ENCODE measurements at regions not wholly inside any gene's neighbourhood (a gene's known extent, or its start where the extent isn't known, plus 50 kb on each side); places are given as distances from the start of the nearest gene placed in this dataset.
"Not testable (repeated sequence)": the region's sequence is repeated elsewhere in the genome, so short reads cannot be mapped to it uniquely, and the experiment has no call there.

DNA sequence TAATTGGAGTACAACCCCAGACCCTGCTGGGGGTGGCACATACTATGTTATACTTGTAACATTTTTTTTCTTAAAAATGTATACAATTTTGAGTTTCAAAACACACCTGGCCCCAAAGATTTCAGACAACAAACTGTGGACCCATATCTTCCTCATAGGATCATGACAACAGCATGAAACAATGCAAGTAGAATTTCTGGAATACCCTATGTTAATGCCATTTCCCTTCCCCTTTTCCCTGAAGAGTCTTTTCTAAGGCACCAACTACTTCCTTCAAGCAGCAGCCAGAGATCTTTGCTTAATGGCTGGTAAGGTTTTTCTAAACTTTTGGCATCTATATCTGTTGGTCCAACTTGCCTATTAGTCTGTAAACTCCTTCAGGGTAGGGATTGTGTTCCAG is 99.9 kb upstream of the SERBP1 start:
- no peak for DNase-seq (ENCODE audit: low spot score)

DNA sequence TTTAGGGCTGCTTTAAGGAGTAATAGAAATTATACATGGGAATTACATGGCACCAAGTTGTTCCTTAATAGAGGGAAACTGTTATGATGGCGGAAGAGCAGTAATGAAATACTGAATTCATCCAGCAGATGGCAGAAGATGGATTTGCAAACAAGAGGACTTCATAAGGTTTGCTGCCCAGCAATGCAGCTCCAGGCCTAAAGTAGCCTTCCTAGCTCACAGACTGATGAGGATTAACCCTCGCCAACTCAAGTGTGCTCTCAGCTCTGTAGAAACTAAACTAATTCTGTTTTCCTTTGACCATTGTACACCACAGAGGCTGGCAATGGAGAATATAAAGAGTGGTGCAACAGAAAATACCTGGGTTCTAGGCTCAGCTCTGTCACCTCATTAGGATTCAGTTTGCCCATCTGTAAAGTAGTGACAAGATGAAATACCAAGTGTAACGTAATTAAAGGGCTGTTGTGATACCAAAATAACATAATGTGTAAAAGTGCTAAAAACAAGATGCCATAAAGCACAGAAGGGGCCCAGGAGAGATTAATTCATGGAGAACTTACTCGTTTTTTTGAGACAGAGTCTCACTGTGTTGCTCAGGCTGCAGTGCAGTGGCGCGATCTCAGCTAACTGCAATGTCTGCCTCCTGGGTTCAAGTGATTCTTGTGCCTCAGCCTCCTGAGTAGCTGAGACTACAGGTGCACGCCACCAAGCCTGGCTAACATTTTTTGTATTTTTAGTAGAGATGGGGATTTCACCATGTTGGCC is 102.4 kb upstream of the SERBP1 start:
- DNase-seq (ENCODE audit: low spot score), result no peak

DNA sequence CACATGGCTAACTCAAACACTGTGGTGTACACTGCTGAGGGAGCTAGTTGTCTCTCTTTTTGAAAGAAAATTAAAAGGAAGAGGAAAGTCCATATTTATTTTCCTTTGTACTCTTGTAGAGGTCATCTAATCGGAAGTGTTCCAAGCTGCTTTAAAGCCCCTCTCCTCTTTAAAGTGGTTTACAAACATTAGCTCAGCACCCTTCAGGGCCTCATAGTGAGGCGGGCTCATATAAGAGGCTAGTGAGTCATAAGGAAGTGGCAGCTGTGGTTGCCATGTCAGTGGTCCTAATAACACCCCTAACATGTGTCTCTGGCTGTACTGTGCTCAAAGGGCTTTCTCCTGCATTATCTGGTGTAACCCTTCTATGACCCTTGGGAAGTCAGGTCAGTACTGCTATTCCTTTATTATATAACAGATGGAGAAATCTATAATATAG is 104.4 kb upstream of the SERBP1 start:
- DNase-seq (ENCODE audit: low spot score), result no peak

DNA sequence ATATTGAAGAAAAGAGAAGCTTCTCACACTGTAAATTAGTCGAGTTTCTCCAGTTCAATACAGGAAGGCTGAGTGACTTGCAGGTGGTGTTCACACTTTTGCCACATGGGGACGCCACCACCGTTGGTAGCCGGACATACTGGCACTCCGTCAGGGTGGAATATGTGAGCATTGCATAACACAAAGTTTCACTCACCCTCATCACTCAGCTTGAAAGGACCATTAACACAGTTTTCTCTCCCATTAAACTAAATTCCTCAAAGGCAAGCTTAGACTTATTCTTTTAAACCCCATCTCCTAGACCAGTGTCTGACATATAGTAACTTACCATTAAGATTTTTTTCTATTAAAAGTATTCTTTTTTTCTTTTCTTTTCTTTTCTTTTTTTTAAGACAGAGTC is 105.3 kb upstream of the SERBP1 start:
- peak; percentile 74 for DNase-seq (ENCODE audit: low spot score)

DNA sequence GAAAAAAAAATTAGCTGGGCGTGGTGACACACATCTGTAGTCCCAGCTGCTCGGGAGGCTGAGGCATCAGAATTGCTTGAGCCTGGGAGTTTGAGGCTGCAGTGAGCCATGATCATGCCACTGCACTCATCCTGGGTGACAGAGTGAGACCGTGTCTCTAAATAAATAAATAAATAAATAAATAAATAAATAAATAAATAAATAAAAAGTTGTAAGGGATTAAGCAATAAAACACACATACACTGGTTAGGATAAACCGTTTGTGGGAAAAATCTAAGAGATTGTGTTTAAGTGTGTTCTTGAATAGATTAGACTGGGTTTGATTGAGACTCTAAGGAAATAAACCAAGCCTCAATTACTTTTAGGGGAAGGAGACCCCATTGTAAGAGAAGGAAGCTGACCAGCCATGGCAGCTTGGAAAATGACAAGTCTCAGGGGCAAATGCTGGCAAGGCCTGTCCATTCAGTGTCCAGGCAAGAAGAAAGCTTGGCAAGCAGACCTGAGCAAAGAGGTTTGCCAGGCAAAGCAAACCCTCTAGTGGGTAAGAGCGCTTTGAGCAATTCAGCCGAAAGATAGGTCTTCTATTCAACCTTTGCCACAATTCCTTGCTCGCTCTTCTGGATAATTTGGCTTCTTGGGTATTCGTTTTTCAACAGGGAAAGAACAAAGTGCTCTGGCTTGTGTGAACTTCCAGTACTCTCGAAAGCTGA is 106.9 kb upstream of the SERBP1 start:
- no peak for DNase-seq (ENCODE audit: low spot score)

DNA sequence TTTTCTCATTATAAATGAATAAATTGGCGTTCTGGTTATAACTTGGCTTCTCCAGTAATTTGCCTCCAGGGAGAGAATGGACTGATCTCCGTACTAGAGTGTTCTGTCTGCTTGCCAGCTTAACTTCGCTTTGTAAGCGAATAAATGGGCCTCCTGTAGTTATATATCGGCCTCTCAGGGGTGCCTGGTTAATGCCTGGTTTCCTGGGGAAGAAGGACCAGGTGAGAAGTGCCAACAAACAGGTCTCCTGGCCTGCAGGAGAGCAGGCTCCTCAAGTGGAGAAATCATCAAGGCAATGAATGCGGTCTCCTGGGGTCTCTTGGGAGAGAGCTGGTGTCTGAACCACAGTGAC is 107.4 kb upstream of the SERBP1 start:
- DNase-seq (ENCODE audit: low spot score), result no peak

DNA sequence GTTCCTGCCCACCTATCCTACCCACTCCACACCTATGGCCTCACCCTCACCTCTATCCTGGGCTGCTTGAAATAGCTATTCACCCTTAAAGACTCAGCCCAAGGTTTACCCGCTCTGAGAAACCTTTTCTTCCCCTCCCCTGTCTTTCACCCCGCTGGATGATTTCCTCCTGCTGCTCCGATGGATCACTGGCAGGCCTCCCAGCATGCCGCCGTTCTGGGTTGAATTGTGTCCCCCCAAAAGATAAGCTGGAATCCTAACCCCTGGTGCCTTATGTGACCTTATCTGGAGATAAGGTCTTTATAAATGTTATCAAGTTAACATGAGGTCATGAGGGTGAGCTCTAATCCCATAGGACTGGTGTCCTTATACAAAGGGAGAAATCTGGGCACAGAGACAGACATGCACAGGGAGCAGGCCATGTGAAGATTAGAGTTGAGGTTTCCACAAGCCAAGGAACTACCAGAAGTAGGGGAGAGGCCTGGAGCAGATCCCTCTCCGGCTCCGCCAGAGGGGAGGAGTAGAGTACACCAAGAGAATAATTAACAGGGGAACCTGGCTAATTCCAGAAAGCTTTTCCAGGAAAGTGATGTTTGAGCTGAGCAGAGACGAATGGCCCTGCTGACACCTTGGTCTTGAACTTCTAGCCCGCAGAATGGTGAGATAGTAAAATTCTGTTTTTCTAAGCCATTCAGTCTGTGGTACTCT is 110.0 kb upstream of the SERBP1 start:
- no peak for DNase-seq (ENCODE audit: low spot score)

DNA sequence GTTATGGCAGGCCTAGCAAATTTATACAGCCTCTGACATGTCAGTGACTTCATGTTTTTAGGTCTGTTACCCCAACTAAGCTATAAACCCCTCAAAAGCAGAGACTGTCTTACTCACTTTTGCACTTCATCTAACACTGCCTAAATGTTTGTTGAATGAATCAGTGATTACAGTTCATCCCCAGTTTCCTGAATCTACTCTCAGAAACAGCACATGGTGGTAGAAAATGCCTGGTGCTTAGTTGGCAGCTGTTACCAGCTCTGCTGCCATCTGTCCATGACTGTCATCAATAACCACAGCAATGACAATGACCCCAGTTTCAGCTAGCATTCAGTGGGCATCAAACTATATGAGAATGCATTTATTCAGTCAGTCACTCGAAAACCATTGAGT is 110.5 kb upstream of the SERBP1 start:
- no peak for DNase-seq (ENCODE audit: low spot score)

DNA sequence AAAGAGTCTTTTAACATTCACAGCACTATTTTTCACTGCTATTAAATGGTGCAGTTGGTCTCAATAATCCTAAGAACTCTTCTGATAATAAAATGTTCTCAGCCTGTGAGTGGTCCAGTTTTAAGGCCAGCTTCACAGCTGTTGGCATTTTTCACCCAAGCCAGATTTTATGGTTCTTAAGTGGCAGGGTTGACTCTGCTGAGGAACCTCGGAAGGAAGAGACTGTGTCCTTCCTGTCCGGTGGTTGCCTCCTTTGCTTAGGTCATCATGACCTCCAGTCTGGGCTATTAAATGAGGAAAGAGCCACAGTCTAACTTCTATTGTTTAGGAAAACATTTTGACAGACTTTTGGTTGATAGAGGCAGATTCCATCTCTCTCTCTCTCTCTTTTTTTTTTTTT is 112.5 kb upstream of the SERBP1 start:
- no peak for DNase-seq (ENCODE audit: low spot score)

DNA sequence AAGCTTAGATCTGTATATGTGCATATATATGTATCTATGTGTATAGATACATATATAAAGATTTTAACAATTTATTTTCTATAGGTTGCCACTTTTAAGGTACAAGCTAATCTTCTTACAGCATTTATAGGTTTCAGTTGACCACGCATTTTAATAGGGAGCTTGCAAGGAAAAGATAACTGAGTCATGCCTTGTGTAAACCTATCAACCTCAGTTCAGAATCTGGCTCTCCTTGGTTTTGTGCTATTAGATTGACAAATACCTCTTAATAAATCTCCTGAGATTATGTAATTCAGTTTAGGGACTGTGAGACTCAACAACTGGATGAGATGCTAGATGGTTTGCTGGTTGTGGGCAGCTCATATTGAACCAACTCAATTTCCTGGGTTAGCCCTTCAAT is 114.7 kb upstream of the SERBP1 start:
- no peak for DNase-seq (ENCODE audit: low spot score)

DNA sequence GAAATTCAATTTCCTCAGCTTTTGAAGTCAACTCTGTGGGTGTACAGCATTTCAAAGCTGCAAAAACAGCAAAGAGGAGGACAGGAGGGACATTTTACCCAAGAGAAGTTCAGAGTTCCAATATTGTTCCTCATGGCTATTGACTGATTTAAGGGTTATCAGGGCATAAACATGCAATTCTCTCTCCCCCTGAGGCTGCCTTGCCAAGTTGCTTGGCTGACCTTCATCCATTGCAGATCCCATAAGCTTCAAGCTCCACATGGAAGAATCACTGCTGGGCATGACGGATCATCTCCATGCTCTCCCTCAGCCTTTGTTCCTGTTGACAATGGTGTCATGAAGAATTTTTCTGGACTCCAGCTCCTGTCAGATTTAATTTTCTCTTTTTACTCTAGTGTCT is 115.2 kb upstream of the SERBP1 start:
- no peak for DNase-seq (ENCODE audit: low spot score)

DNA sequence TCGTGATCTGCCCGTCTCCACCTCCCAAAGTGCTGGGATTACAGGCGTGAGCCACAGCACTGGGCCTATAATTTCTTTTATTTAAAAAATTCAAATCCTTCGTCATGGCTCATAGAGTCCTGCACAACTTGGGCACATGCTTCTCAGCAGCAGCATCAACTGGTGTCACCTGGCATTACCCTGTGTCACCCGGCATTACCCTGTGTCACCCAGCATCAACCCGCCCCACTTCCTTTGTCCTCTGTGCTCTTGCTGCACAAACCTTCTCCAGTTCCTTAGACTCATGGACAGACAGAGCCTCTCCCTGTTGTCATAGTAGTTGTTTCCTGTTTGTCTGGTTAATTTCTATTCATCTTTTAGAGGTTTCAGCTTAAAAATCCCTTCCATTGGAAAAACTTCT is 121.2 kb upstream of the SERBP1 start:
- no peak for DNase-seq (ENCODE audit: low spot score)

DNA sequence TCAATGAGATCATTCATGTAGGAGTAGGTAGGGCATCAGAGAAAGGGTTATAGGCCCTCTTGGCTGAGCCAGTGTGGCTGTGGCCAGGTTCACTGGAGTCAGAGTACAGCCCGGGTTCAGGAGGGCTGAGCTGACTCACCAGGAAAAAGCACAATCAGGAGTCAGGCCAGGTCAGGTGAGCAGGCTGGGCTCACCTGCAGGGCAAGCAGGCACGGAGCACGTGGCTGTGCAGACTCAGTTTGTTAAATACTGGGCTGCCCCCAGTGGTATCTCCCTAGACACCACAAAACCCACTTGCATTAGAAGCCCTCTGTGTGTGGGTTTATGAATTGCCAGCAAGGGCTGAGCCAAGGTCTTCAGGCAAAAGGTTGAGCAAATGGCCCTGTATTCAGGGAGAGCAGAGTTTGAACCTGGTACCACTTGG is 122.1 kb upstream of the SERBP1 start:
- no peak for DNase-seq (ENCODE audit: low spot score)

DNA sequence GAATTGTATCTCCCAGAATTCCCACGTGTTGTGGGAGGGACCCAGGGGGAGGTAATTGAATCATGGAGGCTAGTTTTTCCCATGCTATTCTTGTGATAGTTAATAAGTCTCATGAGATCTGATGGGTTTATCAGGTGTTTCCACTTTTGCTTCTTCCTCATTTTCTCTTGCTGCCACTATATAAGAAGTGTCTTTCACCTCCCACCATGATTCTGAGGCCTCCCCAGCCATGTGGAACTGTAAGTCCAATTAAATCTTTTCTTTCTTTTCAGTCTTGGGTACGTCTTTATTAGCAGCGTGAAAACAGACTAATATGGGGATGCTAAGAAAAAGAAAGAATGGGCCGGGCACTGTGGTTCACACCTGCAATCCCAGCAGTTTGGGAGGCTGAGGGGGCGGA is 124.0 kb upstream of the SERBP1 start:
- DNase-seq (ENCODE audit: low spot score), result not testable (repeated sequence)

DNA sequence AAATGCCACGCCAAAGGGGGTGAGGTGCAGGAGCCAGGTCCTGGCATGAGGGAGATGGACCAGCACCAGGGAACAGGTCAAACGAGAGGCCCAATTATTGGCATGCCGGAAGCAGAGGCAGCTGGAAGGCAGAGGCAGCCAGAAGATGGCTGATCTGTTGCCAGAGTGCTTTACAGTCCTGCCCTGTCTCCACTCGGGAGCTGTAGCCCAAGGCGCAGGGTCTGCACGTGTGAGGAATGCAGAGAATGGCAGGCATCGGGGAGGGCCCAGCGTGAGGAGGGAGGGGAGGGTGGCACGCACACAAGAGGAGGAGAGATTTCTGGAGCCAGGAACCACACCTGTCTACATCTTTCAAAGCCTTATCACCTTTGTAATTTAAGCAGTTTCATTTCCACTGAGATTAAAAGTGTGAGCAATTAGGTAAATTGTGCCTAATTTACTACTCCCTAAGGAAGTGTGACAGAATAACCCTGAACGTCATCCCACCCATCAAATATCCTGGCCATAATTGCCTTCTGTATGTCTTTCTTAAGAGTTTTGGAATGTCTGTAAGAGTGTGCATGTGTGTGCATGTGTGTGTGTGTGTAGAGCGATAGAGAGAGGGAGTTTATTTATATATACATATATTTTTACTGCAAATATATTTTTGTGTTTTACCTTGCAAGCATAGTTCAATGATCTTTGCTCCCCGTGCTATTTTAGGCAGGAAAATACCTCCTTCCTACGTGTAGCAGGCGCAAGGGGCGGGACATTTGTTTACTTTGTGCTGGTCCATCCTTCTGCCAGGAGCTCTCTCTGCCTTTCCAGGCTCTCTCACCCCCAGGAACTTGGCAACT is 125.5 kb upstream of the SERBP1 start:
- DNase-seq (ENCODE audit: low spot score), result no peak

DNA sequence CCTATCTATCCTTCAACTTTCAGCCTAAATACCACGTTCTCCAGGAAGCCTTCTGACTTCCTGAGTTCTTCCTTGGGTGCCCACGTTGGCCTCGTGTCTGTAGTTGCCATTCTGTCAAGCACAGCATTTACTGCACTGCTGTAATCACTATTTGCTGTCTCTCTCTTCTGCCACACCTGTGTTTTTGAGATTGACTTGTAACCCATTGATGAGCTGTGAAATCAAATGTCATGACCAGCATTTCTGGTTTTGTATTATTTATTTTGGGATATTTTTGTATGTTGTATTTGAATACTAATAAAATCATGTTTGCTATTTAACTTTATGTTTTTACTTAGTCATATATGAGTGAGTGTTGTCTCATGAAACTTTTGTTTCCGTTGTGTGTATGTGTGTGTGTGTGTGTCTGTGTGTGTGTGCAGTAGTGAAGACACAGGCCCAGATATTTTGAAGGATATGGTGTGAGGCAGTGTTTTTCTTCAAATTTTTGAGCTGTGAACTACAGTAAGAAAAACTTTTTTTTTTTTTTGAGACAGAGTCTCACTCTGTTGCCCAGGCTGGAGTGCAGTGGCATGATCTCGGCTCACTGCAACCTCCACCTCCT is 126.2 kb upstream of the SERBP1 start:
- no peak for DNase-seq (ENCODE audit: low spot score)

DNA sequence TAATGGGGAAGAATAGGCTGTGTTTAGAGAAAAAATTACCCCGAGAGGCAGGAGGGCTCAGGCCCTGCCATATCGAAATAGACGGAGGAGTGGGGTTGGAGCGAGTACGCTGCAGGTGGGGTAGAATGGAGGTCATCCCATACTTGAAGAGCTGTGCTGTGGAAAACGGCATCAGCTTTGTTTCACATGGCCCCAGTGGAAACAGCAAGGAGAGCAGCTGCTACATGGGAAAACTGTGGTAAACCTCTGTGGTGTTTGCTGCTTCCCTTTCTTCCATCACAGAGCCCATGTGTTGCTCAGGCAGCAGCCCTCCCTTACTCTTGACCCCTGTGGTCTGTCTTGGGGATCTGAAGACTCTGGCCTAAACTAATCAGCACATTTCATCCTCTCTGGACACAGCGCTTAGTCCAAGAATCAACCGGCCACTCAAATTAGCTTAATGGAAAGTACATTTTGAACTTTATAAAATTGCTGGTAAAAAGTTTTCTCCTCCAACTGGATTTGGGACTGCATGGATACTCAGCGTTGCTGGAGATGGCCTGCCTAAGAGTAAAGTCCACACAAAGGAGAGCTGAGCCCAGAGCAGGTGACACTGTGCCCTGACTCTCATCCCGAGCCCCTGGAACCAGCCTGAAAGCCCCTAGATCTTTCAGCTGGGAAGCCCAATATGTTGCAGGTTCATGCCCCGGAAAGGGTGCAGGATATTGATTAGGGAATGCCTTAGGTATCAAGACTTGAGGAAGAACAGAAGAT is 127.1 kb upstream of the GADD45A start:
- no peak for DNase-seq (ENCODE audit: low spot score)

DNA sequence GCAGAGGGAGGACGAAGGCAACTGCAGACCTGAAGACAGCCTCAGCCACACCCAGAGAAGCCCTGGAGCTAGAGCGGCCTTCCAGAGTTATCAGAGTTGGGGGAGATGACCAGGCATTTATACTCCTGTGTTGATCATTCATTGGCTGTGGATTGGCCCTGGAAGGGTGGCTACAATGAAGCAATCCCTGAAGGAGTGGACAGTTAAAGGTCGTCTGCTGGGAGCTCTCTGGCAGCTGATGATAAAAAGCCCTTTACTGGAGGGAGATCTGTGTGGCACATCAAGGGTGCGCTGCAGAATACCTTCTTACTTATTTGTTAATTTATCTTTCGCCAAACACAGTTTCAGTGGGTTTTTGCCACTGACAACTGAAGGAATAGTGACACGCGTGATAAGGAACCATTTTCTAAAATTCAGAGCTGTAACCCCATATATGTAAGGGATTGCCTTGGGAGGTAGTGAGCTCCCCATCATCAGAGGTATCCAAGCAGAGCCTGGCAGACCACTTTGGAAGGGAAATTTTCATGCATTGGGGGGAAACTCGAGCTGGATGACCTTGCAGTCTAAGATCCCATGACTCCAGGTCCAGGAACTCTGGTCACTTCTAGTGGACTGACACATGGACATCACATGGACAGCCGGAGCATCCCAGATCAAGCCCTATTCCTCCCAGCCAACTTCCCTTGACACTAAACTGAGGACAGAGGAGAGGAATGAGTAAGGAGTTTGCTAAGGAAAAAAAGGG is 126.4 kb upstream of the GADD45A start:
- no peak for DNase-seq (ENCODE audit: low spot score)

DNA sequence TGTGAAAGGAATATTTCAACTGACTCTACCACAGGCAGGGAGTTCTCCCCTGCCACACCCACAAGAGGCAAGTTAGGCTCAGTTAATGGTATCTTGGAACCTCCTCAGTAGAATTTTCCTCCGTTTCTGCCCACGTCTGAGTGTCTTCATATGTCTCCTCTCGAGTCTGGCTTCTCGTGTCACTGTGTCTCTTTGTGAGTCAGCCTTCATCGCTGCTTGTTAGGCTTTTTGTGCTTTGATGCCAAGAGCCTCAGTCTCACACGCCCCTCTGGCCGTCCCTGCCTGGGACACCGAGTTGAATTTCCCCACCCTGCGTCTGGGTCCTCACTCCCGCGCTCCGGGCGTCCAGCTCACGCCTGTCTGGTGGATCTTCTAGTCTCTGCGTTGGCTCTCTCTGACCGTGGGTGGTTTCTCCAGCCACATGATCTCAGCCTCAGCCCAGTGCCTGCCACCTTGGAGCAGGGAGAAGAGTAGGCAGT is 125.7 kb upstream of the GADD45A start:
- DNase-seq (ENCODE audit: low spot score), result no peak

DNA sequence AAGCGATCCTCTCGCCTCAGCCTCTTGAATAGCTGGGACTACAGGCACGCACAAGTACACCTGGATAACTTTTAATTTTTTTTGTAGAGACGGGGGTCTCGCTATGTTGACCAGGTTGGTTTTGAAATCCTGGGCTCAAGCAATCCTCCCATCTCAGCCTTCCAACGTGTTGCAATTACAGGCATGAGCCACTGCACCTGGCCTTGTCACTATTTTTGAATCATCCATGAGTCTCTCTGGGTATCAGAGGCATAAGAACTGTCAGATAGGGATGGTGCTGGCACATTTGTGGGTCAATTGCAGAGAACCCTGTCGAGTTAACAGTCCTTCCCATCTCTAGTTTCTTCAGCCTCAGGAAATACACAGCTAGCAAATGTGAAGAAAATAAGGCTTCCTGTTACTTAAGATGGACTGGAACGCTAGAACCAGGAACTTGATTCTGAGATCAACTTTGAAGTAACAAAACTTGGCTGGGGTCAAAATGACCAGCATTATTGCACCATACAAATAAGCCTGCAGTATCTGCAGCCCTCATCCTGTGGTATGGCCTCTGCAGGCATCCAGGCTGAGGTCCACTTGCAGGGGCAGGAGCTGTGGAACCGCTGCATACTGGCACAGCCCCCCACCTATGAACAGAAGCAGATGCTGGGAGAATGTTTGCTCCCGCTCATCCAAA is 124.3 kb upstream of the GADD45A start:
- DNase-seq (ENCODE audit: low spot score), result no peak

All from left forelimb (tissue), 1 donor.